SU-DHL-6 (cell line): ENCODE measurements at regions not wholly inside any gene's neighbourhood (a gene's known extent, or its start where the extent isn't known, plus 50 kb on each side); places are given as distances from the start of the nearest gene placed in this dataset.

ENCODE experiments used
- CTCF ChIP-seq: fragments of 200-600 bp; sonication (generic); IDR thresholded peaks from one replicate; pipeline ENCODE4 v1.5.1; 2017; ENCODE audit warnings: antibody characterized with exemption, mild to moderate bottlenecking, low read length, moderate library complexity; ENCODE audit not compliant: insufficient read depth, poor library complexity, severe bottlenecking
- EZH2phosphoT487 ChIP-seq: fragments of 200-600 bp; sonication (generic), shearing (Covaris generic); conservative IDR thresholded peaks from 2 replicates; pipeline ENCODE4 v1.6.1; 2018; ENCODE audit warnings: mild to moderate bottlenecking, antibody characterized with exemption, low read length, moderate library complexity, mixed read lengths

- TF ChIP-seq CTCF = no peak
- TF ChIP-seq EZH2phosphoT487 = no peak
Observed at GRCh38 chr11:122201106-122201505, 85.1 kb upstream of the BLID start.
